SK-N-SH (cell line): ENCODE measurements at regions not wholly inside any gene's neighbourhood (a gene's known extent, or its start where the extent isn't known, plus 50 kb on each side); places are given as distances from the start of the nearest gene placed in this dataset.

Experiments
- CHD2 ChIP-seq: fragments of 150-350 bp; IDR thresholded peaks from 2 replicates; pipeline ENCODE4 v1.6.1; 2018; ENCODE audit warnings: low read length; ENCODE audit not compliant: partially characterized antibody
- CTCF ChIP-seq: fragments of 200-600 bp; sonication (generic); IDR thresholded peaks from 2 replicates; pipeline ENCODE4 v1.6.1; 2017; ENCODE audit warnings: antibody characterized with exemption, mild to moderate bottlenecking, moderate library complexity
- EZH2phosphoT487 ChIP-seq: fragments of 200-600 bp; sonication (generic); IDR thresholded peaks from 2 replicates; pipeline ENCODE4 v1.6.1; 2017; ENCODE audit warnings: low read depth, mixed run types, mild to moderate bottlenecking, antibody characterized with exemption, moderate library complexity, borderline replicate concordance
- GABPA ChIP-seq: IDR thresholded peaks from 2 replicates; pipeline ENCODE4 v1.4.0; 2012; ENCODE audit warnings: low read depth, mild to moderate bottlenecking
- GATA2 ChIP-seq: sonication (generic); formaldehyde crosslinking; IDR thresholded peaks from 2 replicates; pipeline ENCODE4 v1.5.0; 2020; ENCODE audit warnings: mild to moderate bottlenecking, missing genetic modification reagents
- MAX ChIP-seq: IDR thresholded peaks from 2 replicates; pipeline ENCODE4 v1.4.0; 2012; ENCODE audit warnings: low read depth
- PBX3 ChIP-seq: IDR thresholded peaks from 2 replicates; pipeline ENCODE4; 2012
- RAD21 ChIP-seq: IDR thresholded peaks from 2 replicates; pipeline ENCODE4 v1.6.1; 2012; ENCODE audit warnings: mild to moderate bottlenecking, low read length
- RCOR1 ChIP-seq: fragments of 150-350 bp; IDR thresholded peaks from 2 replicates; pipeline ENCODE4 v1.6.1; 2017; ENCODE audit warnings: antibody characterized with exemption, low read length
- SIN3A ChIP-seq: IDR thresholded peaks from 2 replicates; pipeline ENCODE4 v1.6.1; 2012; ENCODE audit warnings: low read depth, mild to moderate bottlenecking, low read length, moderate library complexity, borderline replicate concordance
- TCF12 ChIP-seq: IDR thresholded peaks from 2 replicates; pipeline ENCODE4 v1.4.0; 2012

GRCh38 chr1:238226810-238227209, 336.1 kb upstream of the ZP4 start:
- TF ChIP-seq SIN3A (no peak), TCF12 (no peak), CHD2 (no peak), CTCF (no peak), GABPA (no peak), RAD21 (no peak), GATA2 (CRISPR knock-in tag) (no peak), MAX (no peak), PBX3 (no peak), EZH2phosphoT487 (no peak), RCOR1 (no peak)
